BLaER1 treated with 17β-estradiol and CSF1 and Interleukin-3, amounts not matched to agents 10 nM and 100 nM (cell line): ENCODE measurements at regions not wholly inside any gene's neighbourhood (a gene's known extent, or its start where the extent isn't known, plus 50 kb on each side); places are given as distances from the start of the nearest gene placed in this dataset.

ENCODE experiments used
- H3K27ac ChIP-seq, 11 experiments: shearing (Covaris generic); formaldehyde crosslinking; 2 replicates each; pipeline ENCODE4 v1.8.1; 2022
- H3K27me3 ChIP-seq, 11 experiments: shearing (Covaris generic); formaldehyde crosslinking; 2 replicates each; pipeline ENCODE4 v1.8.1; 2022
- H3K36me3 ChIP-seq, 11 experiments: shearing (Covaris generic); formaldehyde crosslinking; 2 replicates each; pipeline ENCODE4 v1.8.1; 2022
- H3K4me1 ChIP-seq, 10 experiments: shearing (Covaris generic); formaldehyde crosslinking; 2 replicates each; pipeline ENCODE4 v1.8.1; 2022
- H3K4me2 ChIP-seq, 11 experiments: shearing (Covaris generic); formaldehyde crosslinking; 2 replicates each; pipeline ENCODE4 v1.8.1; 2022
- H3K4me3 ChIP-seq, 10 experiments: shearing (Covaris generic); formaldehyde crosslinking; 2 replicates each; pipeline ENCODE4 v1.8.1; 2022
- H3K9ac ChIP-seq, 11 experiments: shearing (Covaris generic); formaldehyde crosslinking; 2 replicates each; pipeline ENCODE4 v1.8.1; 2022
- H3K9me3 ChIP-seq, 11 experiments: shearing (Covaris generic); formaldehyde crosslinking; replicated peaks in 1 of 11; 2 replicates each; pipeline ENCODE4 v1.8.1; 2022
- H4K20me1 ChIP-seq, 11 experiments: shearing (Covaris generic); formaldehyde crosslinking; 2 replicates each; pipeline ENCODE4 v1.8.1; 2022
- Cebpa-rat ChIP-seq, 11 experiments: shearing (Covaris generic); IDR thresholded peaks; 2 replicates each; pipeline ENCODE4 v1.8.1; 2022

DNA sequence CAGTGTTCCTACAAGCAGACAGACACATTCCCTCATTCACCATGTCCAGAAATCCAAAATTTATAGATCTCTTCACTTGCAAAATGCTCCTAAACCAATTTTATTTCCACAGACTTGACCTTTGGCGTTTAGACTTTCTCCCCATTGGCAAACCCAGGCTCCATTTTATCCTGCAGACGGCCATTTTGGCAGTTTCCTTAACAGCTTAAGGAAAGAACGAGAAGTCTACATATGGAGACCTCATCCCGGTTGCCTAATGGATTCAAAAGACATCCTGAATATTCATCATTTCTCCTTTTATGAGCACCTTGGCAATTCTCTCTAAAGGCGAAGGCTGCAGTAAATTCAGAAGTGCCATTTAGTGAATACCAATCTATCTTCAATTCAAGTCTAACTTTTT is 132.9 kb downstream of the HLX start:
- Histone ChIP-seq H3K4me3 (no peak overlapping the region), H3K4me1 (peaks cover 0 to 33% (median 9%) of the 10 kb centered on the region in 10 experiments; a peak in 12 of 20 replicates)

DNA sequence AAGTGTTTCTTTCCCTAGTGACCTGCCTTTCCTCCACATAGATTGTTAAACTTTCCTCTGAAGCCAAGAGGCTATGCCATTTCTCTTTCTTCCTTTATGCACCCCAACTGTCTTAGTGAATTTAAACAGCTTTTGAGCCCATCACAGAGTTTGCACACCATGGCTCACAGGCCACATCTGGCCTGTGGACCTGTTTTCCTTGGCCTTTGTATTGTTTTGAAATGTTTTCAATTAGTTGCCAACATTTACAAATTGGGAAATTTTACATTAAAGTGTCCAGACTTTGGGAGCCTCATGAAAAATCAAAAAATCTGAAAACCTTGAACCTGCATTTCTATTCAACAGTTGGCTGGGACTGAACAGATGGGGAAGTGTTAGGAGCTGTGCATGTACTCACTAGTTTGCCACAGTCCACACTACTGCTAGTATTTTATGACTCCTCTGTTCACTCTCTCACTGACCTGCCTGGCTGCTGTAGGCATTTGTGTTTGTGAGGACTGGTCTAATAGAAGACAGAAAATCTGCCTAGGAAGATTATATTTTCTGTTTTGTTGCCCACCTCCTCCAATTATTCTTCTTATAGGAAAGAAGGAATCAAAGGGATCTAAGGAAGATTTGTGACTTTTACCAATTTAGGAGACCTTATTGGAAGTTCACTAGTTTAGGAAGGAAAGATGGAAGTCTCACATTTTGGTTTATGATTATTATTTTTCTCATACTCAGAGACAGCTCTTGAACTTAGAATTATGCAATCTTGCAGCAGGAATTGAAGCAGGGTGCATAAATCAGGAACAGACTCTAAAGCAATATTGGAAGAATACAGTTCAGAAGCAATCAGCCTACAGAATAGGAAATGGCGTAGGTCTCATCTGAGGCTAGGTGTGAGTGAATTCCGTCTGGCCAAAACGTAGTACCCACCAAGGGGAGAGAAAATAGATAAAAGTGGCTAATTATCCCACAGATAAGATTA is 134.7 kb downstream of the HLX start:
- 0 out of 22 replicates have a peak, but pooled peaks cover 0 to 3% (median 0%) of the 10 kb centered on the region in 11 experiments for H3K27me3 ChIP-seq
- H3K9ac ChIP-seq, result no peak overlapping the region
- no peak for TF ChIP-seq Cebpa-rat (IDR thresholded peaks at IDR 0.05)
- H3K27ac ChIP-seq, result no peak overlapping the region
- H4K20me1 ChIP-seq, result no peaks in the 10 kb centered on the region
- no peaks in the 10 kb centered on the region for H3K36me3 ChIP-seq
- H3K4me3 ChIP-seq, result no peak overlapping the region
- H3K4me2 ChIP-seq, result peak overlapping the region in 3 of 11 experiments; percentile 19 to 81 (median 29); a peak in 5 of 22 replicates
- H3K4me1 ChIP-seq, result peaks cover 0 to 42% (median 12%) of the 10 kb centered on the region in 10 experiments; a peak in 12 of 20 replicates
- H3K9me3 ChIP-seq, result no peaks in the 10 kb centered on the region; a peak in 1 of 22 replicates

More for the DNA sequence above, 132.9 kb downstream of the HLX start:
- 0 out of 22 replicates have a peak, but pooled peaks cover 0 to 3% (median 0%) of the 10 kb centered on the region in 11 experiments for H3K27me3 ChIP-seq
- no peak overlapping the region for H3K4me2 ChIP-seq
- H3K27ac ChIP-seq, result no peak overlapping the region
- no peaks in the 10 kb centered on the region; a peak in 1 of 22 replicates for H3K9me3 ChIP-seq
- no peak for TF ChIP-seq Cebpa-rat (IDR thresholded peaks at IDR 0.05)
- H3K36me3 ChIP-seq, result no peaks in the 10 kb centered on the region
- H4K20me1 ChIP-seq, result no peaks in the 10 kb centered on the region
- no peak overlapping the region for H3K9ac ChIP-seq

DNA sequence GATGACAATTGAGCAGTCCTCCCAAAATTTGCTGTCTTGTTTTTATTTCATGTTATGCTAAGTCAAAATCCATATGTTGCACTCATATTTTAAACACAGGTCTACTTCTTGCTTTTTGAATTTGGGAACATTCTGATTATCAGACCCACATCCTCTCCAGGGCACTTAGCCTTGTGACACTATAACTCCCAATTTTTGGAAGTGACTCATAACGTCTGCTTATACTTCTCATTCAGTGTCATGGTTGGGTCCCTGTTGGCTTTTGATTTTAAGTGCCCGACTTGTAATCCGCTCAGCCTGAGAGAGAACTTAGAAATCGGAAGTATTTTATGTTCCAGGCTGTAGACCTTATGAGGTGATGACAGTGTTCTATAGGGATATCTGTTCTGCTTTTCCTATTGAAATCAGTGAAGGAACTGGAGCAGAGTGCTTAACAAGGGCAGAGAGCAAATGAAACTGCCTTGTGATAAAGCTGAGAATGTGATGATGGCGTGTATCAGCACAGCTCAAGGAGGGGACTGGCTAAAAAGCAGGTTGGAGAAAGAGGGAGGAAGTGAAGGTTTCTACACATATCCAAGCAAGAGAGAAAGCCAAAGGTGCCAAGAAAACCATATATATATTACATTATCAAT is 136.0 kb downstream of the HLX start:
- Histone ChIP-seq H3K36me3 (no peaks in the 10 kb centered on the region), H3K9me3 (no peaks in the 10 kb centered on the region), H3K27me3 (0 out of 22 replicates have a peak, but pooled peaks cover 0 to 3% (median 0%) of the 10 kb centered on the region in 11 experiments), H3K4me1 (peaks cover 0 to 42% (median 12%) of the 10 kb centered on the region in 10 experiments; a peak in 12 of 20 replicates), H3K9ac (no peak overlapping the region), H3K4me2 (peak overlapping the region in 4 of 11 experiments; percentile 1 to 81 (median 18); a peak in 7 of 22 replicates), H3K4me3 (no peak overlapping the region), H4K20me1 (no peaks in the 10 kb centered on the region), H3K27ac (peak overlapping the region in 1 of 11 experiments; percentile 37; a peak in 1 of 22 replicates)
- no peak for TF ChIP-seq Cebpa-rat (IDR thresholded peaks at IDR 0.05)

- no peak for TF ChIP-seq Cebpa-rat (IDR thresholded peaks at IDR 0.05)
- no peak overlapping the region for H3K4me3 ChIP-seq
- H3K27me3 ChIP-seq, result no peaks in the 10 kb centered on the region
- H3K4me2 ChIP-seq, result peak overlapping the region in 8 of 11 experiments; percentile 12 to 81 (median 49); a peak in 12 of 22 replicates
- H3K27ac ChIP-seq, result peak overlapping the region in 6 of 11 experiments; percentile 21 to 70 (median 52); a peak in 10 of 22 replicates
- no peaks in the 10 kb centered on the region for H4K20me1 ChIP-seq
- H3K36me3 ChIP-seq, result no peaks in the 10 kb centered on the region
- peaks cover 0 to 42% (median 12%) of the 10 kb centered on the region in 10 experiments; a peak in 12 of 20 replicates for H3K4me1 ChIP-seq
- H3K9ac ChIP-seq, result peak overlapping the region in 1 of 11 experiments; percentile 6; a peak in 2 of 22 replicates
- H3K9me3 ChIP-seq, result no peaks in the 10 kb centered on the region
These were observed 137.5 kb downstream of the HLX start for GRCh38 chr1:221016751-221017150.

DNA sequence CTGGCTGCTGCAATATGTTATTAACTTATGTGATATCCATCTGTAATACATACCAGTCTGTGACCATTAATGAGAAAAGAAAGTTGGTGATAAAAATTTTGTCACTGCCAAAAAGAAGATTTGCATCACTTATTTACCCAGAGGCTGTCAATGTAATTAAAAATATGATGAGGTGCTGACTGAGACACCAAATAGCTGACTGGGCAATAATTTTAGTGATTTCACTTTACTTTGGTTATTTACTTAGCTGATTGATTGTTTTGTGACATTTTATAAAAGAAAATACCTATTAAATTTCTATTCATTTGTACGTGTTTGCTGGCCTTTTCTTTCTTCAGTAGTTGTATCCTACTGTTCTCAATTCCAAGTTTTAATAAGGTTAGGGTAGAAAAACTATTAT is 139.2 kb downstream of the HLX start:
- TF ChIP-seq Cebpa-rat (IDR thresholded peaks at IDR 0.05), result no peak
- Histone ChIP-seq H3K36me3 (no peaks in the 10 kb centered on the region), H4K20me1 (no peaks in the 10 kb centered on the region), H3K27ac (no peak overlapping the region), H3K27me3 (0 out of 22 replicates have a peak, but pooled peaks cover 0 to 4% (median 0%) of the 10 kb centered on the region in 11 experiments), H3K9ac (no peak overlapping the region), H3K9me3 (no peaks in the 10 kb centered on the region), H3K4me3 (no peak overlapping the region), H3K4me1 (peaks cover 0 to 42% (median 12%) of the 10 kb centered on the region in 10 experiments; a peak in 12 of 20 replicates), H3K4me2 (no peak overlapping the region)

DNA sequence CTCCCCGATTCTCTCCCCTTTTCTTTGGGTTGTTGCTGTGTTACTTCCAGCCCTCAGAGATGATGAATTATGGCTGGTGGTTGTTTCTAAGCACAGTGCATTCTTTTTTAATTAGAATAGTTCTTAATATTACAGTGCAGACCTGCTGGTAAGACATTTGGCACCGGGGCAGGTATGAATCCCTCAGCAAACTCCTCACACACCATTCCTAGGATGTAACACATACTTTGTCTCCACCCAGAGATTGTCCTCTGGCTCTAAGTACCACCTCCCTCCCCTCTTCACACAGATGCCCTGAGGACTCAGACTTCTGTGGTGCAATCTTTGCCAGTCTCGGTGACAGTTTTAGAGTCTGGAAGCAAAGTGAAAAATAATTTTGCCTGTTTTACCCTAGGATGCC is 143.1 kb downstream of the HLX start:
- no peak for TF ChIP-seq Cebpa-rat (IDR thresholded peaks at IDR 0.05)
- Histone ChIP-seq H4K20me1 (no peaks in the 10 kb centered on the region), H3K9me3 (peaks cover 0 to 6% (median 0%) of the 10 kb centered on the region in 11 experiments; a peak in 1 of 22 replicates), H3K27ac (no peak overlapping the region), H3K9ac (no peak overlapping the region), H3K27me3 (0 out of 22 replicates have a peak, but pooled peaks cover 0 to 4% (median 0%) of the 10 kb centered on the region in 11 experiments), H3K4me3 (no peak overlapping the region), H3K4me1 (peaks cover 16 to 26% (median 21%) of the 10 kb centered on the region in 10 experiments), H3K4me2 (0 out of 22 replicates have a peak overlapping the region, but pooled peaks of 1 of the 11 experiments have one; percentile 5), H3K36me3 (no peaks in the 10 kb centered on the region)

GRCh38 chr1:221023482-221023881 is 144.2 kb downstream of the HLX start:
- H3K4me2 ChIP-seq, result no peak overlapping the region
- H3K9me3 ChIP-seq, result peaks cover 0 to 6% (median 0%) of the 10 kb centered on the region in 11 experiments; a peak in 1 of 22 replicates
- no peaks in the 10 kb centered on the region for H4K20me1 ChIP-seq

GRCh38 chr1:221025501-221025900 is 146.3 kb downstream of the HLX start:
- Histone ChIP-seq H4K20me1 (no peaks in the 10 kb centered on the region), H3K4me3 (no peak overlapping the region; a peak in 1 of 20 replicates), H3K4me1 (peaks cover 16 to 25% (median 20%) of the 10 kb centered on the region in 10 experiments), H3K27me3 (0 out of 22 replicates have a peak, but pooled peaks cover 0 to 4% (median 0%) of the 10 kb centered on the region in 11 experiments), H3K9ac (no peak overlapping the region), H3K27ac (peak overlapping the region in 9 of 11 experiments; percentile 30 to 64 (median 45); a peak in 15 of 22 replicates), H3K9me3 (peaks cover 0 to 6% (median 0%) of the 10 kb centered on the region in 11 experiments; a peak in 1 of 22 replicates), H3K36me3 (no peaks in the 10 kb centered on the region), H3K4me2 (peak overlapping the region; percentile 38 to 82 (median 70))
- no peak for TF ChIP-seq Cebpa-rat (IDR thresholded peaks at IDR 0.05)

More at GRCh38 chr1:221023482-221023881, 144.2 kb downstream of the HLX start:
- Histone ChIP-seq H3K4me3 (no peak overlapping the region), H3K9ac (no peak overlapping the region), H3K27ac (no peak overlapping the region), H3K4me1 (peaks cover 16 to 25% (median 20%) of the 10 kb centered on the region in 10 experiments), H3K36me3 (no peaks in the 10 kb centered on the region), H3K27me3 (0 out of 22 replicates have a peak, but pooled peaks cover 0 to 4% (median 0%) of the 10 kb centered on the region in 11 experiments)
- TF ChIP-seq Cebpa-rat (IDR thresholded peaks at IDR 0.05), result no peak
